ENCODE measurements at regions not wholly inside any gene's neighbourhood (a gene's known extent, or its start where the extent isn't known, plus 50 kb on each side); places are given as distances from the start of the nearest gene placed in this dataset.

DNA sequence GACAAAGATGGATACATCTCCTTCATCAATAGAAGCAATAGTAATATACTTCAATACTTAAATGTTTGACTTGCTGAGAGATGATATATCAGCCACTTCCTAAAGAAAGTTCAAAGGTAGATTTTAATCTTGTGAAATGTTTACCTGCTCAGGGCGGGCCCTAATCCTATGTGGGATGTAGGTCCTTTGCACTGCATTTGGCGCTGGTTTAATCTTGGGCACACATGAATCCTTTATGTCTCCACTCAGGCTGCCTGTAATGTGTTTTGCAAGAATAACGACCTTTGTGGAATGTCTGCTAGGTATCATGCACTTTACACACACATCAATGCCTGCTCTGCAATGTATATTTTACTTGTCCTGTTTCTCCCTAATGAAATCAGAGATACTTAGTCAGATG, 368.7 kb downstream of the GBA3 start:
- H3K4me1 ChIP-seq (ENCODE audit: insufficient read depth, low read length), result no peaks in the 10 kb centered on the region
- no peaks in the 10 kb centered on the region for H3K9me3 ChIP-seq (ENCODE audit: insufficient read depth, low read depth, low read length)
- H3K27ac ChIP-seq (ENCODE audit: low read length), result no peak overlapping the region
- H3K4me3 ChIP-seq (ENCODE audit: low read length), result no peak overlapping the region
- no peaks in the 10 kb centered on the region for H3K36me3 ChIP-seq (ENCODE audit: insufficient read depth, low read depth, low read length)
- H3K27me3 ChIP-seq (ENCODE audit: insufficient read depth, low read length), result no peaks in the 10 kb centered on the region
- no peak overlapping the region for H3K9ac ChIP-seq (ENCODE audit: low read depth, low read length)

DNA sequence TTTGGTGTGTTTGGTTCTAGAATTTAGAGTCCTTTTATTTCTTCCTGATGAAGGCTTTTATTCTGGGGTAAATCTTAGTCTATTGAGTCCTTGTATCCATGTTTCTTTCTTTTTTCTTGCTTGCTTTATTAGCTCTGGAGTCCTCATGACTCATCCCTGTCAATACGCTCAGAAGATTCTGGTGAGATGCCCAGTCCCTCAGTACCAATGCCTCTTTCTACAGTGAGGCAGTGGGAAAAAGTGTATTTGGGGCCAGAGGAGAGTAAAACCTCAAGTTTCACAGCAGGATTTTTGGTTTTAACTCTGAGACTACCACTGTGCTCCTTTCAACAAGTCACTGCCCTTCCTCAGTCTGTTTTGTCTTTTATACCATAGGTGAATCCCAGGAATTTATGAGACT, 368.0 kb downstream of the GBA3 start:
- Histone ChIP-seq H3K9ac (ENCODE audit: low read depth, low read length) (no peak overlapping the region), H3K27ac (ENCODE audit: low read length) (no peak overlapping the region), H3K4me3 (ENCODE audit: low read length) (no peak overlapping the region), H3K4me1 (ENCODE audit: insufficient read depth, low read length) (no peaks in the 10 kb centered on the region), H3K36me3 (ENCODE audit: insufficient read depth, low read depth, low read length) (no peaks in the 10 kb centered on the region), H3K27me3 (ENCODE audit: insufficient read depth, low read length) (no peaks in the 10 kb centered on the region), H3K9me3 (ENCODE audit: insufficient read depth, low read depth, low read length) (no peaks in the 10 kb centered on the region)

DNA sequence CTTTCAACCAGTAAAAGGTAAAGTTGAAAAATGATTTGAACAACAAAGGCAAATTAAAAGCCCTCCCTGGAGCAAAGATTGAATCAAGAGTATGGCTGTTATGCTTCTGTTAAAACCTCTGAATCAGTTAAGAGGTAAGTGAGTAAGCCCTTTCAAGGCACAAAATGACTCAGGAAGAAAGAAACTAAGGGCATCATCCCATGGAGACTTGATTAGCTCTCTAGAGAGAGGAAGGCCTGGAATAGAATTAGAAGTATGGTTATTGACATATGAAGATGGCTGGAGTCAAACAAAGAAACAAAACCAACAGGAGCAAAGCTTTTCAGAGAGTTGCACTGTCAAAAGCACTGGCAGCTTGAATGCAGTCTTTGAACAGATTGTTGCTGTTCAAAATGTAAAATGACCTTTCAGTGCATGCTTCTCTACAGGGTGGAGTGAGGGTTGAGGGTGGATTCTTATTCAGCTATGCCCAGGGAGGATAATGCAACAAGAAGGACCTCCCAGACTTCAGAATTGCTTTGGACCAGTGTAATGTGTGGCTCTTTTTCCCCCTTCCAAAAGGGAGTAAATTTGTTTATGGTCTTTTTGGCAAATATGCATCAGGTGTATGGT, 365.5 kb downstream of the GBA3 start:
- no peak overlapping the region for H3K9ac ChIP-seq (ENCODE audit: low read depth, low read length)
- H3K27me3 ChIP-seq (ENCODE audit: insufficient read depth, low read length), result no peaks in the 10 kb centered on the region
- no peak overlapping the region for H3K4me3 ChIP-seq (ENCODE audit: low read length)
- H3K4me1 ChIP-seq (ENCODE audit: insufficient read depth, low read length), result no peaks in the 10 kb centered on the region
- no peaks in the 10 kb centered on the region for H3K9me3 ChIP-seq (ENCODE audit: insufficient read depth, low read depth, low read length)
- no peaks in the 10 kb centered on the region for H3K36me3 ChIP-seq (ENCODE audit: insufficient read depth, low read depth, low read length)
- no peak overlapping the region for H3K27ac ChIP-seq (ENCODE audit: low read length)

DNA sequence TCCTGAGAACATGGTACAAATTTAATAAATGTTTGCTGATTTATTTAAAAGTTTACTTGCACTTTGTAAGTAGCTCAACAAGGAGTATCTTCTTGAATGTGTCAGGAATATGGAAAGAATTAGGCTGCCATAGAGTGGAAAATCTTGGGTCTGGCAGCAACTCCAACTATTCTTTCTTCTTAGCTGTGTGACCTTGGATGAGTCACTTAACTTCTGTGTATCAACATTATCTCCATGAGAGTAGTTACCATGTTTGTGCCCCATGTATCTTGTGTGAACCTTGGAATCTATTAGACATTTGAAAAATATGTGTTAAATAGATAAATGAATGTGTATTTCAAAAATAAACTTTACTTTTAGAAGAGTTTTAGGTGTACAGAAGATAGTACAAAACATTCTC, 348.8 kb downstream of the GBA3 start:
- no peak overlapping the region for H3K9ac ChIP-seq (ENCODE audit: low read depth, low read length)
- H3K27me3 ChIP-seq (ENCODE audit: insufficient read depth, low read length), result no peaks in the 10 kb centered on the region
- H3K36me3 ChIP-seq (ENCODE audit: insufficient read depth, low read depth, low read length), result no peaks in the 10 kb centered on the region
- 0 out of 2 replicates have a peak, but pooled peaks cover 3% of the 10 kb centered on the region for H3K4me1 ChIP-seq (ENCODE audit: insufficient read depth, low read length)
- H3K4me3 ChIP-seq (ENCODE audit: low read length), result no peak overlapping the region
- no peak overlapping the region for H3K27ac ChIP-seq (ENCODE audit: low read length)
- H3K9me3 ChIP-seq (ENCODE audit: insufficient read depth, low read depth, low read length), result no peaks in the 10 kb centered on the region

DNA sequence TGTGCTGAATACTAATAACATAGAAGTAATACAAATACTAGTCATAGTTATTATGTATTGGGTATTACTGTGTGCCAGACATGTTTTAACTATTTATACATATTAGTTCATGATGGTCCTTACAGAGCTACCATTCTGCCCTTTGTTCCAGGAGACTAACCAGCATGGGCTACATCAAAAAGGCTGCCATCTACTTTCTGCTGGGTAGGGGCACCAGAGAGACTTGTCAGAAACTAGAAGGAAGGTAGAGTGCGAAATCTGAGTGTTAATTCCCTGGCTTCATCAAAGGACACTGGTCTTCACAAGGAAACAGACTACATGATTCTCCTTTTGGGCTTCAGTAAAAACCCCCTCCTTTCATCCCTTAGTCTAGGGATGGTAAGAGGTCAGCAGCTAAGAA, 347.8 kb downstream of the GBA3 start:
- H3K4me1 ChIP-seq (ENCODE audit: insufficient read depth, low read length), result 0 out of 2 replicates have a peak, but pooled peaks cover 3% of the 10 kb centered on the region
- no peaks in the 10 kb centered on the region for H3K36me3 ChIP-seq (ENCODE audit: insufficient read depth, low read depth, low read length)
- H3K9ac ChIP-seq (ENCODE audit: low read depth, low read length), result no peak overlapping the region
- H3K9me3 ChIP-seq (ENCODE audit: insufficient read depth, low read depth, low read length), result no peaks in the 10 kb centered on the region
- H3K4me3 ChIP-seq (ENCODE audit: low read length), result no peak overlapping the region
- no peak overlapping the region for H3K27ac ChIP-seq (ENCODE audit: low read length)
- H3K27me3 ChIP-seq (ENCODE audit: insufficient read depth, low read length), result no peaks in the 10 kb centered on the region

DNA sequence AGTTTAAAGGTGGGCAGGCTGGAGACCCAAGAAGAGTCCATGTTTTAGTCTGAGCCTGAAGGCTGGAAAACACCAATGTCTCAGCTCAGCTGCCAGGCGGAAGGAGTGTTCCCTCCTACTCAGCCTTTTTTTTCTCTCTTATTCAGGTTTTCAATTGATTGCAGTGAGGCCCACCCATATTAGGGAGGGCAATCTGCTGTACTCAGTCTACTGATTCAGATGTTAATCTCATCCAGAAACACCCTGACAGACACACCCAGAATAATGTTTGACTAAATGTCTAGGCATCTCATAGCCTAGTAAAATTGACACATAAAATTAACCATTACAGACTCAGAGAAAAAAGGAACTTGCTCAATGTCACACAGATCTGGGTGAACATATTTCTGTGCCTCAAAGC, 347.1 kb downstream of the GBA3 start:
- Histone ChIP-seq H3K27me3 (ENCODE audit: insufficient read depth, low read length) (no peaks in the 10 kb centered on the region), H3K27ac (ENCODE audit: low read length) (no peak overlapping the region), H3K4me3 (ENCODE audit: low read length) (no peak overlapping the region), H3K9me3 (ENCODE audit: insufficient read depth, low read depth, low read length) (no peaks in the 10 kb centered on the region), H3K4me1 (ENCODE audit: insufficient read depth, low read length) (0 out of 2 replicates have a peak, but pooled peaks cover 3% of the 10 kb centered on the region), H3K36me3 (ENCODE audit: insufficient read depth, low read depth, low read length) (no peaks in the 10 kb centered on the region), H3K9ac (ENCODE audit: low read depth, low read length) (no peak overlapping the region)

- no peaks in the 10 kb centered on the region for H3K36me3 ChIP-seq (ENCODE audit: insufficient read depth, low read depth, low read length)
- H3K9ac ChIP-seq (ENCODE audit: low read depth, low read length), result no peak overlapping the region
- H3K27ac ChIP-seq (ENCODE audit: low read length), result no peak overlapping the region
- peaks cover 8% of the 10 kb centered on the region; the same call in 1 of the 2 replicates for H3K4me1 ChIP-seq (ENCODE audit: insufficient read depth, low read length)
- no peaks in the 10 kb centered on the region for H3K9me3 ChIP-seq (ENCODE audit: insufficient read depth, low read depth, low read length)
- H3K27me3 ChIP-seq (ENCODE audit: insufficient read depth, low read length), result no peaks in the 10 kb centered on the region
- H3K4me3 ChIP-seq (ENCODE audit: low read length), result no peak overlapping the region
Observed at GRCh38 chr4:23038626-23039491, 346.1 kb downstream of the GBA3 start.

GRCh38 chr4:23036921-23037495, 344.3 kb downstream of the GBA3 start:
- Histone ChIP-seq H3K27ac (ENCODE audit: low read length) (no peak overlapping the region), H3K36me3 (ENCODE audit: insufficient read depth, low read depth, low read length) (no peaks in the 10 kb centered on the region), H3K4me3 (ENCODE audit: low read length) (no peak overlapping the region), H3K9me3 (ENCODE audit: insufficient read depth, low read depth, low read length) (no peaks in the 10 kb centered on the region), H3K9ac (ENCODE audit: low read depth, low read length) (no peak overlapping the region), H3K4me1 (ENCODE audit: insufficient read depth, low read length) (peaks cover 8% of the 10 kb centered on the region; the same call in 1 of the 2 replicates), H3K27me3 (ENCODE audit: insufficient read depth, low read length) (no peaks in the 10 kb centered on the region)

GRCh38 chr4:23036503-23036902, 343.8 kb downstream of the GBA3 start:
- Histone ChIP-seq H3K27me3 (ENCODE audit: insufficient read depth, low read length) (no peaks in the 10 kb centered on the region), H3K9ac (ENCODE audit: low read depth, low read length) (no peak overlapping the region), H3K27ac (ENCODE audit: low read length) (no peak overlapping the region), H3K9me3 (ENCODE audit: insufficient read depth, low read depth, low read length) (no peaks in the 10 kb centered on the region), H3K36me3 (ENCODE audit: insufficient read depth, low read depth, low read length) (no peaks in the 10 kb centered on the region), H3K4me3 (ENCODE audit: low read length) (no peak overlapping the region), H3K4me1 (ENCODE audit: insufficient read depth, low read length) (peaks cover 8% of the 10 kb centered on the region; the same call in 1 of the 2 replicates)

DNA sequence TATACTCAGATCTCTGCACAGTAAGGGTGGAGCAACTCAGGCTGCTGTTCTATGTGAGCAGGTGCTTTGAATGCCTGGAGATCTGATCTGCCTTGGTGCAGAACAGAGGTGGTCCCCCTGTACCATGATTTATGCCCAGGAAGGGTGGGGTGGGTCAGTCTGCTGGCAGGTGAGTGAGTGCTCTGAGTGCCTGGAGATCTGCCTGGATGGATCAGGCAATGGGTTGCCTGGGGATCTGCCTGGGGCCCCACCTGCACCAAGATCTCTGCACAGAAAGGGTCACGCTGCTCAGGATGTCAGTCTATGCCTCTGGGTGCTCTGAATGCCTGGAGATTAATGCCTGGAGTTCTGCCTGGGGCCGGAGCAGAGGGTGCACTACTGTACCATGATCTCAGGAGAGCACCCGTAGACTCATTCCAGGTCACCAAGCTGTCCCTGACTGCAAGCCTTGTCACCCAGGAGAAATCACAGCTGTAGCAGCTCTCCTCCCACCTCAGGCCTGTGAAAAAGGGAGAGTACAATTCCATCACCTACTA, 342.9 kb downstream of the GBA3 start:
- peaks cover 8% of the 10 kb centered on the region; the same call in 1 of the 2 replicates for H3K4me1 ChIP-seq (ENCODE audit: insufficient read depth, low read length)
- H3K27me3 ChIP-seq (ENCODE audit: insufficient read depth, low read length), result no peaks in the 10 kb centered on the region
- no peaks in the 10 kb centered on the region for H3K9me3 ChIP-seq (ENCODE audit: insufficient read depth, low read depth, low read length)
- H3K36me3 ChIP-seq (ENCODE audit: insufficient read depth, low read depth, low read length), result no peaks in the 10 kb centered on the region
- H3K9ac ChIP-seq (ENCODE audit: low read depth, low read length), result no peak overlapping the region
- no peak overlapping the region for H3K4me3 ChIP-seq (ENCODE audit: low read length)
- no peak overlapping the region for H3K27ac ChIP-seq (ENCODE audit: low read length)

- Histone ChIP-seq H3K27me3 (ENCODE audit: insufficient read depth, low read length) (no peaks in the 10 kb centered on the region), H3K36me3 (ENCODE audit: insufficient read depth, low read depth, low read length) (no peaks in the 10 kb centered on the region), H3K4me1 (ENCODE audit: insufficient read depth, low read length) (peaks cover 8% of the 10 kb centered on the region; the same call in 1 of the 2 replicates), H3K9ac (ENCODE audit: low read depth, low read length) (no peak overlapping the region), H3K4me3 (ENCODE audit: low read length) (no peak overlapping the region), H3K9me3 (ENCODE audit: insufficient read depth, low read depth, low read length) (no peaks in the 10 kb centered on the region), H3K27ac (ENCODE audit: low read length) (no peak overlapping the region)
Observed at GRCh38 chr4:23034731-23035130, 342.0 kb downstream of the GBA3 start.
